Smooth muscle cell (in vitro differentiated cells): ENCODE measurements at regions not wholly inside any gene's neighbourhood (a gene's known extent, or its start where the extent isn't known, plus 50 kb on each side); places are given as distances from the start of the nearest gene placed in this dataset.

Source experiments
- DNase-seq: peaks from one replicate; lab custom pipeline; 2025; ENCODE audit not compliant: unreplicated experiment; lab: John Stamatoyannopoulos, UW
- H2AFZ ChIP-seq: fragments of 200-600 bp; sonication (generic); 2 replicates; pipeline ENCODE4 v1.6.0; 2016; ENCODE audit warnings: antibody characterized with exemption, low read depth, mild to moderate bottlenecking
- H3F3A ChIP-seq: fragments of 200-600 bp; sonication (generic); 2 replicates; pipeline ENCODE4 v1.6.0; 2017; ENCODE audit warnings: antibody characterized with exemption, low read depth
- H3K27ac ChIP-seq: fragments of 200-600 bp; sonication (generic); 2 replicates; pipeline ENCODE4 v1.5.1; 2016; ENCODE audit warnings: low read depth, mild to moderate bottlenecking
- H3K27me3 ChIP-seq: fragments of 200-600 bp; sonication (generic); 2 replicates; pipeline ENCODE4 v1.6.1; 2016; ENCODE audit warnings: low read depth, mild to moderate bottlenecking
- H3K36me3 ChIP-seq: fragments of 200-600 bp; sonication (generic); 2 replicates; pipeline ENCODE4 v1.5.1; 2016; ENCODE audit warnings: low read depth
- H3K4me1 ChIP-seq: fragments of 200-600 bp; sonication (generic); 2 replicates; pipeline ENCODE4 v1.5.1; 2016; ENCODE audit warnings: low read depth
- H3K4me2 ChIP-seq: fragments of 200-600 bp; sonication (generic); 2 replicates; pipeline ENCODE4 v1.6.0; 2016; ENCODE audit warnings: mild to moderate bottlenecking
- H3K4me3 ChIP-seq: fragments of 200-600 bp; sonication (generic); 2 replicates; pipeline ENCODE4 v1.5.1; 2016; ENCODE audit warnings: mild to moderate bottlenecking
- H3K79me2 ChIP-seq: fragments of 200-600 bp; sonication (generic); 2 replicates; pipeline ENCODE4 v1.6.0; 2016; ENCODE audit warnings: low read depth, mild to moderate bottlenecking
- H3K9ac ChIP-seq: fragments of 200-600 bp; sonication (generic); 2 replicates; pipeline ENCODE4 v1.6.0; 2016; ENCODE audit warnings: low read depth
- H3K9me3 ChIP-seq: fragments of 200-600 bp; sonication (generic); replicated peaks from 2 replicates; pipeline ENCODE4 v1.5.1; 2016; ENCODE audit warnings: low read depth
- H4K20me1 ChIP-seq: fragments of 200-600 bp; sonication (generic); 2 replicates; pipeline ENCODE4 v1.6.0; 2016; ENCODE audit warnings: low read depth
- WGBS: methylation state at CpG from one replicate; pipeline ENCODE4 v1.1.7; 2016; ENCODE audit warnings: low lambda C conversion rate; 5-methylcytosine and 5-hydroxymethylcytosine counted together
- TF ChIP-seq, protein P1 (sequence below): fragments of 200-600 bp; sonication (generic); IDR thresholded peaks from 2 replicates; pipeline ENCODE4 v1.5.1; 2017; ENCODE audit warnings: borderline replicate concordance, mild to moderate bottlenecking, antibody characterized with exemption; ENCODE audit not compliant: insufficient read depth, poor library complexity, severe bottlenecking

- Histone ChIP-seq H3K4me1 (no peaks in the 10 kb centered on the region), H3K9me3 (no peaks in the 10 kb centered on the region), H3K9ac (no peak overlapping the region), H3K79me2 (no peaks in the 10 kb centered on the region), H2AFZ (no peak overlapping the region), H3K4me2 (no peak overlapping the region), H4K20me1 (no peaks in the 10 kb centered on the region), H3K4me3 (no peak overlapping the region), H3K36me3 (no peaks in the 10 kb centered on the region), H3F3A (no peaks in the 10 kb centered on the region), H3K27ac (no peak overlapping the region), H3K27me3 (no peaks in the 10 kb centered on the region)
- TF ChIP-seq, protein P1, sequence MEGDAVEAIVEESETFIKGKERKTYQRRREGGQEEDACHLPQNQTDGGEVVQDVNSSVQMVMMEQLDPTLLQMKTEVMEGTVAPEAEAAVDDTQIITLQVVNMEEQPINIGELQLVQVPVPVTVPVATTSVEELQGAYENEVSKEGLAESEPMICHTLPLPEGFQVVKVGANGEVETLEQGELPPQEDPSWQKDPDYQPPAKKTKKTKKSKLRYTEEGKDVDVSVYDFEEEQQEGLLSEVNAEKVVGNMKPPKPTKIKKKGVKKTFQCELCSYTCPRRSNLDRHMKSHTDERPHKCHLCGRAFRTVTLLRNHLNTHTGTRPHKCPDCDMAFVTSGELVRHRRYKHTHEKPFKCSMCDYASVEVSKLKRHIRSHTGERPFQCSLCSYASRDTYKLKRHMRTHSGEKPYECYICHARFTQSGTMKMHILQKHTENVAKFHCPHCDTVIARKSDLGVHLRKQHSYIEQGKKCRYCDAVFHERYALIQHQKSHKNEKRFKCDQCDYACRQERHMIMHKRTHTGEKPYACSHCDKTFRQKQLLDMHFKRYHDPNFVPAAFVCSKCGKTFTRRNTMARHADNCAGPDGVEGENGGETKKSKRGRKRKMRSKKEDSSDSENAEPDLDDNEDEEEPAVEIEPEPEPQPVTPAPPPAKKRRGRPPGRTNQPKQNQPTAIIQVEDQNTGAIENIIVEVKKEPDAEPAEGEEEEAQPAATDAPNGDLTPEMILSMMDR, result no peak
- whole genome bisulfite sequencing, result 88% methylated on average over 1 of the region's 1 CpG
- DNase-seq, result no peak
Observed at GRCh38 chr11:108994887-108995286, 330.0 kb downstream of the DDX10 start.

- H3K36me3 ChIP-seq, result no peaks in the 10 kb centered on the region
- no peak overlapping the region for H3K9ac ChIP-seq
- no peaks in the 10 kb centered on the region for H3K79me2 ChIP-seq
- no peaks in the 10 kb centered on the region for H3F3A ChIP-seq
- H3K4me3 ChIP-seq, result no peak overlapping the region
- no peak overlapping the region for H3K4me2 ChIP-seq
- no peaks in the 10 kb centered on the region for H3K4me1 ChIP-seq
- no peak for DNase-seq
- H3K27me3 ChIP-seq, result no peaks in the 10 kb centered on the region
- TF ChIP-seq, protein P1, result no peak
- no peaks in the 10 kb centered on the region for H4K20me1 ChIP-seq
- no peak overlapping the region for H2AFZ ChIP-seq
- H3K27ac ChIP-seq, result no peak overlapping the region
- no peaks in the 10 kb centered on the region for H3K9me3 ChIP-seq
Observed at GRCh38 chr11:108997826-108998225, 333.0 kb downstream of the DDX10 start.

- WGBS, result 83% methylated on average over 1 of the region's 1 CpG
- Histone ChIP-seq H3K27me3 (no peaks in the 10 kb centered on the region), H4K20me1 (no peaks in the 10 kb centered on the region), H3K4me1 (no peaks in the 10 kb centered on the region), H3F3A (no peaks in the 10 kb centered on the region), H3K36me3 (no peaks in the 10 kb centered on the region), H3K9ac (no peak overlapping the region), H3K9me3 (no peaks in the 10 kb centered on the region), H2AFZ (no peak overlapping the region), H3K4me2 (no peak overlapping the region), H3K79me2 (no peaks in the 10 kb centered on the region), H3K27ac (no peak overlapping the region), H3K4me3 (no peak overlapping the region)
- no peak for DNase-seq
- TF ChIP-seq, protein P1, result no peak
Observed at GRCh38 chr11:109000531-109000930, 335.7 kb downstream of the DDX10 start.

DNA sequence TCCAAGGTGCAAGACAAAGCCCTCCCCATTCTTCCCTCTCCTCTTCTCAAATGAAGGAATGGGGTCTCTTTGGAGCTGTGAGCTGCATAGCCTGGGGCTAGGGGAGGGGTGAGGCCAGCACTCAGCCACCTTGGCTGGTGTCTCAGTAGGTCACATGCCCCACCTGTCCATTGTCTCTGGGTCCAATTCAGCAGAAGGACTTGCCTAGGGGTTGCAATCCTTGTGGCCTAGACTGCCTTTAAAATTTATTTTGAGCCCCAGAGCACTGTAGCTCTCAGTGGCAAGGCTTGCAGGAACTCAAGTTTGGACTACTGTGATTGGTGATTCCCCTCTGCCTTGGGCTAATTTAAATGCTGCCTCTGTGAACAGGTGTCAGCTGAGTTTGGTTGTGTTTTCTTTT is 336.7 kb downstream of the DDX10 start:
- no peaks in the 10 kb centered on the region for H3F3A ChIP-seq
- no peaks in the 10 kb centered on the region for H3K27me3 ChIP-seq
- no peaks in the 10 kb centered on the region for H3K4me1 ChIP-seq
- TF ChIP-seq, protein P1, result no peak
- no peak overlapping the region for H3K4me3 ChIP-seq
- no peaks in the 10 kb centered on the region for H4K20me1 ChIP-seq
- no peak overlapping the region for H3K4me2 ChIP-seq
- H2AFZ ChIP-seq, result no peak overlapping the region
- H3K9ac ChIP-seq, result no peak overlapping the region
- no peaks in the 10 kb centered on the region for H3K9me3 ChIP-seq
- no peak overlapping the region for H3K27ac ChIP-seq
- DNase-seq, result no peak
- no peaks in the 10 kb centered on the region for H3K36me3 ChIP-seq
- no peaks in the 10 kb centered on the region for H3K79me2 ChIP-seq
